ENCODE measurements at regions not wholly inside any gene's neighbourhood (a gene's known extent, or its start where the extent isn't known, plus 50 kb on each side); places are given as distances from the start of the nearest gene placed in this dataset.

DNA sequence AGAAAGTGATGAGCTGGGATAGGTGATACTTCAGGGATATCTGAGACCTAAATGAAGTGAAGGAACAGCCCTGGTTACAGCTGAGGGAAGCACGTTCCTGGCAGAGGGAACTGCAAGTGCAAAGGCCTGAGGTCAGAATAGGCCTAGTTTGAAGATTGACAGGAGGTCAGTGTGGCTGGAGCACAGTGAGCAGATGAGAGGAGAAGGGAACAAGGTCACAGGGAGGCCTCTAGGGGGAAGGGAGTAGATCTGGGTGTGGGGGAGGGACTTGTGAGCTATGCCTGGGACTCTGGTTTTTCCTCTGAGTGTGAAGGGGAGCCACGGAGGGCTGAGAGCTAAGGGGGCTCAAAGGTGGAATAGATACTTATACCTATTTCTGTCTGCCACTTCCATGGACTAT, 736.4 kb downstream of the MATN1 start (continued):
- TF ChIP-seq, protein P1, sequence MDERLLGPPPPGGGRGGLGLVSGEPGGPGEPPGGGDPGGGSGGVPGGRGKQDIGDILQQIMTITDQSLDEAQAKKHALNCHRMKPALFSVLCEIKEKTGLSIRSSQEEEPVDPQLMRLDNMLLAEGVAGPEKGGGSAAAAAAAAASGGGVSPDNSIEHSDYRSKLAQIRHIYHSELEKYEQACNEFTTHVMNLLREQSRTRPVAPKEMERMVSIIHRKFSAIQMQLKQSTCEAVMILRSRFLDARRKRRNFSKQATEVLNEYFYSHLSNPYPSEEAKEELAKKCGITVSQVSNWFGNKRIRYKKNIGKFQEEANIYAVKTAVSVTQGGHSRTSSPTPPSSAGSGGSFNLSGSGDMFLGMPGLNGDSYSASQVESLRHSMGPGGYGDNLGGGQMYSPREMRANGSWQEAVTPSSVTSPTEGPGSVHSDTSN (CRISPR knock-in tag; IDR thresholded peaks at IDR 0.05) = peak; percentile 38; the same call in 1 of the 2 replicates
- no peak for TF ChIP-seq ZC3H13 (CRISPR knock-in tag; IDR thresholded peaks at IDR 0.05)

DNA sequence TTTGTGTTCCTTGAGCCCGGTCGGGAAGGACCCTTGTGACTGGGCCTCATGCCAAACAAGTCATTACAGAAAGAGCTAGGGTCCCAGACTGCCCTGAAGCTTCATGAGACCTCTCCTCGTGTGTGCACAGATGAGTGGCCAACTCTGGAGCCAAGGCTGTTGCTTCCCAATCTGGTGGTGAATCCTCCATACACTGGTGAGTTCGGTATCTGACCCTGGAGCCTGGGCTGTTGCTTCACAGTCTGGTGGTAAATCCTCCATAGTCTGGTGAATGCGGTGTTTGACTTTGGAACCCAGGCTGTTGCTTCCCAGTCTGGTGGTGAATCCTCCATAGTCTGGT, 737.8 kb downstream of the MATN1 start:
- intact Hi-C loops (cut with micrococcal nuclease; ENCODE audit: unreplicated experiment) = no loop called here
- no peak overlapping the region for H3K4me3 ChIP-seq (replicated peaks in 1 of 3; ENCODE audit: insufficient read depth in 1 of 3, low read depth in 2 of 3, low read length in 3 of 3)
- H3K27me3 ChIP-seq (ENCODE audit: control insufficient read depth in 1 of 2, insufficient read depth in 2 of 2, low read length in 2 of 2) = no peaks in the 10 kb centered on the region; a peak in 1 of 5 replicates
- no peak for DNase-seq (ENCODE audit: low spot score)
- H3K4me2 ChIP-seq (ENCODE audit: low read depth, low read length) = no peak overlapping the region
- CTCF ChIA-PET (ENCODE audit: low intra/inter-chr PET ratio, low total read pairs) = no interaction called here
- no peak for ATAC-seq
- H3K27ac ChIP-seq (ENCODE audit: extremely low read length, insufficient read depth, low read length) = no peak overlapping the region
- in situ Hi-C loops (cut with HindIII; ENCODE audit: extremely low pct_ligation_motif_present, low pct_unique_long_range_greater_than_20kb) = no loop called here
- POLR2A ChIA-PET = no interaction called here
- no TSS peak for BruUV-seq (replicated peaks)
- no peak overlapping the region for H2AFZ ChIP-seq (ENCODE audit: low read length)
- H3K36me3 ChIP-seq (replicated peaks in 1 of 2; ENCODE audit: control insufficient read depth in 1 of 2, insufficient read depth in 2 of 2, low read length in 2 of 2) = no peaks in the 10 kb centered on the region
- H3K4me1 ChIP-seq (ENCODE audit: insufficient read depth, low read length) = no peaks in the 10 kb centered on the region
- TF ChIP-seq ZMYM2 (CRISPR knock-in tag; IDR thresholded peaks at IDR 0.05) (no peak), ZNF605 (CRISPR knock-in tag; IDR thresholded peaks at IDR 0.05) (no peak), SMC3 (IDR thresholded peaks at IDR 0.05; ENCODE audit: low read length) (no peak), XRCC5 (optimal IDR thresholded peaks at IDR 0.05; ENCODE audit: low read length) (no peak), ZNF44 (CRISPR knock-in tag; IDR thresholded peaks at IDR 0.05) (no peak), ZNF382 (CRISPR knock-in tag; IDR thresholded peaks at IDR 0.05; ENCODE audit: borderline replicate concordance) (no peak), FOSL2 (CRISPR knock-in tag; IDR thresholded peaks at IDR 0.05) (no peak), TGIF2 (CRISPR knock-in tag; IDR thresholded peaks at IDR 0.05) (no peak), ZNF589 (CRISPR knock-in tag; conservative IDR thresholded peaks at IDR 0.05) (no peak), REL (CRISPR knock-in tag; conservative IDR thresholded peaks at IDR 0.05) (no peak)
- TF ChIP-seq, protein P2, sequence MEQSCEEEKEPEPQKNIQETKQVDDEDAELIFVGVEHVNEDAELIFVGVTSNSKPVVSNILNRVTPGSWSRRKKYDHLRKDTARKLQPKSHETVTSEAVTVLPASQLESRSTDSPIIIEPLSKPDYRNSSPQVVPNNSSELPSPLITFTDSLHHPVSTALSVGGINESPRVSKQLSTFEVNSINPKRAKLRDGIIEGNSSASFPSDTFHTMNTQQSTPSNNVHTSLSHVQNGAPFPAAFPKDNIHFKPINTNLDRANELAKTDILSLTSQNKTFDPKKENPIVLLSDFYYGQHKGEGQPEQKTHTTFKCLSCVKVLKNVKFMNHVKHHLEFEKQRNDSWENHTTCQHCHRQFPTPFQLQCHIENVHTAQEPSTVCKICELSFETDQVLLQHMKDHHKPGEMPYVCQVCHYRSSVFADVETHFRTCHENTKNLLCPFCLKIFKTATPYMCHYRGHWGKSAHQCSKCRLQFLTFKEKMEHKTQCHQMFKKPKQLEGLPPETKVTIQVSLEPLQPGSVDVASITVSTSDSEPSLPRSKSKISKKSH (CRISPR knock-in tag; IDR thresholded peaks at IDR 0.05; ENCODE audit: borderline replicate concordance) = no peak
- TF ChIP-seq, protein P3, sequence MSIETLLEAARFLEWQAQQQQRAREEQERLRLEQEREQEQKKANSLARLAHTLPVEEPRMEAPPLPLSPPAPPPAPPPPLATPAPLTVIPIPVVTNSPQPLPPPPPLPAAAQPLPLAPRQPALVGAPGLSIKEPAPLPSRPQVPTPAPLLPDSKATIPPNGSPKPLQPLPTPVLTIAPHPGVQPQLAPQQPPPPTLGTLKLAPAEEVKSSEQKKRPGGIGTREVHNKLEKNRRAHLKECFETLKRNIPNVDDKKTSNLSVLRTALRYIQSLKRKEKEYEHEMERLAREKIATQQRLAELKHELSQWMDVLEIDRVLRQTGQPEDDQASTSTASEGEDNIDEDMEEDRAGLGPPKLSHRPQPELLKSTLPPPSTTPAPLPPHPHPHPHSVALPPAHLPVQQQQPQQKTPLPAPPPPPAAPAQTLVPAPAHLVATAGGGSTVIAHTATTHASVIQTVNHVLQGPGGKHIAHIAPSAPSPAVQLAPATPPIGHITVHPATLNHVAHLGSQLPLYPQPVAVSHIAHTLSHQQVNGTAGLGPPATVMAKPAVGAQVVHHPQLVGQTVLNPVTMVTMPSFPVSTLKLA (IDR thresholded peaks at IDR 0.05) = no peak
- no peaks in the 10 kb centered on the region for H3K9me3 ChIP-seq (ENCODE audit: low read length)
- 13% methylated on average over 5 of the region's 5 CpGs for WGBS (ENCODE audit: low lambda C conversion rate)
- H3K79me2 ChIP-seq (ENCODE audit: insufficient read depth, low read length) = no peaks in the 10 kb centered on the region
- FAIRE-seq = no peak
- no peak overlapping the region for H3K9ac ChIP-seq (ENCODE audit: insufficient read depth, low read depth, low read length)
- H4K20me1 ChIP-seq (ENCODE audit: insufficient read depth, low read length) = no peaks in the 10 kb centered on the region
